Effector CD4-positive, alpha-beta T cell (primary cell): ENCODE measurements at regions not wholly inside any gene's neighbourhood (a gene's known extent, or its start where the extent isn't known, plus 50 kb on each side); places are given as distances from the start of the nearest gene placed in this dataset.

ENCODE experiments used
- DNase-seq: peaks from one replicate; pipeline ENCODE4 v3.0.0-alpha.2; 2020

DNA sequence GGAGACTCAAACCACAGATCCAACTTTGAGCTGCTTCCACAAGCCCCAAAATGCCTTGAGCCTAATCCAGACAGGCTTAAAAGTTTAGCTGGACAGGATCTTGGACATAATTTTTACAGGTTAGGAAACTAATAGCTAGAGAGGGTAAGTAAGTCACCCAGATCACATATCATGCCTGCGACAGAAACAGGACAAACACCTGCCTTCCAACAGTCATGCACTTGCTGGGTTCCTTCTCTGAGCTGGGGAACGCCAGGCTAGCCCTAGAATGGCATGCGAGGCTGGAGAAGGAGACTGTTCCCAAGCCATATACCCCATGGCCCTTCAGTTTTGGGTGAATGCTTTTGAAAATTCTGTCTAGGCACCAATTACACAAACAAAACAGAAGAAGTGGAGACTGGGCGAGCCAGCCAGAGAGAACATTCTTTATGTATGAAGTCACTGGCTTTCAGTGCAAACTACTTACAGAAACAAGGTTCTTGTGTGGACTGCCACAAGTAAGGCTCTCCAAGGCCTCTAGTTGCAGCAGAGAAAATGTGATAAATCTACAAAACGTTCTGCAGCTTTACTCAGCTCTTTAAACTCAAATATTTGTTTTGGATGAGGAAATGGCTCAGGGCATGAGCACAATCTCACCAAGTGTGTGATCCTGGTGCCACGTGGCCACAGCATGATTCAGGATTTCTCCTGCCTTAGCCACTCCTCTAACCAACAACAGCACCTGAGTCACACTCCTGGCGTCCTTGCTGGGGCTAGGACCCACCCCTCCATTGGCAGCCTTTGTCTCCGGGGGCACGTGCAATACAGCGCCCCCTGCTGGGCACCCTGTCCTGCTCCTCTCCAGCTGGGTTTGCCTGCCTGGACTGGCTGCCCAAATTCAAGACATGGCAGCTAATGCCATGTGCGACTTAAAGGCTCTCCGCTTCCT, 73.4 kb upstream of the UBL3 start:
- peak; percentile 23 for DNase-seq

DNA sequence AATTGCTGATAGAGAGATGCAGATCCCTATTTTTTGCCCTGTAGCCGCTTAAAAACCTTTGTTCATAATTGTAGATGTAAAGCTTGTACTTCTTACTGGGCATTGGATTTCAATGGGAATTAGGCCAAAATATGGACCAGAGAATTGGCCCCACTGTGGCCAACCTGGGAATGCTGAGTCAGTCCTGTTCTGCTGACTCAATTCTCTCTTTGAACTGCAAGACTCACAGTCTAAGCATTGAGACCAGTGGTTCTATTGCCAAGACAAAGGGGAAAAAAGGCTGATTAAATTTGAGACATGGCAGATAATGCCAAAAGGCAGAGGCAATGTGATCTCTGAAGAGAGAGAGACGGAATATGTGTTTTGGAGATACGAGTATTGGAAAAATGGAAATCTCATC, 72.5 kb upstream of the UBL3 start:
- no peak for DNase-seq

DNA sequence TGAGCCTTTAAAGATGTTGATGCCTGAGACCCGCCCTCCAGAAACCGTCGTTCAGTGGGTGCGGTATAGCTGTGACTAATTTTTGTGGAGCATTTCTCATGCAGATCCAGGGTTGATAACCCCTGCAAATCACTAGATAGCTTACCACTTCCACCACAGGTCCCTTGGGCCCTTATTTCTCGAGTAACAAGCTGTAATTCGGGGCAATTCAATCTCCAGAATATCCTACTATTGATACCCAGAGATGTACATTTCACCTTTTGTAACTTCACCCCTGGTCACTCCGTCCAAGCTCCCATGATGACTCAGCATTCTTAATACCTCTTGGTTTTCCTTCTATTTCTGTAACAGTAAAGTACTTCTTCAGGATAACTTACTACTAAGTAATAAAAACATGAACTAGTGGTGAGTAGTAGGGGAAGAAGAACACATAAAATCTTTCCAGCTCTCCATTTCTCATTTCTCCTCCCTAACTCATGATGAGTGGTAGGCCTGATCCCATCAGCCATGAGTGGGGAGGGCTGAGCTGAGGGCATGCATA, 71.9 kb upstream of the UBL3 start:
- DNase-seq, result no peak

DNA sequence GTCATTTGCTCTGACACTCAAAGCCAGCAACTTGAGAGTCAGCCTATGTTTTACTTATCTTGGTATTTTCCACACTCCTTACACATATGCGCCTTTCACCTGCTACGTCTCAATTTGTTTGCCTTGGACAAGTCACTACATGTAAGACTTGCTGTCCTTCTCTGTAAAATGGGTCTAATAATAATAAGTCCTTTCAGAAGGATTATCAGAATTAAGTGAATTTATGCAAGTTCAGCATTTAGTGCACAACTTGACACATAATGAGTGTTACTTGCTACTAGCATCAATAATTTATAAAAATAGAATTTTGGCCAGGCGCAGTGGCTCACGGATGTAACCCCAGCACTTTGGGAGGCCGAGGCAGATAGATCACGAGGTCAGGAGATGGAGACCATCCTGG, 71.1 kb upstream of the UBL3 start:
- DNase-seq, result no peak

DNA sequence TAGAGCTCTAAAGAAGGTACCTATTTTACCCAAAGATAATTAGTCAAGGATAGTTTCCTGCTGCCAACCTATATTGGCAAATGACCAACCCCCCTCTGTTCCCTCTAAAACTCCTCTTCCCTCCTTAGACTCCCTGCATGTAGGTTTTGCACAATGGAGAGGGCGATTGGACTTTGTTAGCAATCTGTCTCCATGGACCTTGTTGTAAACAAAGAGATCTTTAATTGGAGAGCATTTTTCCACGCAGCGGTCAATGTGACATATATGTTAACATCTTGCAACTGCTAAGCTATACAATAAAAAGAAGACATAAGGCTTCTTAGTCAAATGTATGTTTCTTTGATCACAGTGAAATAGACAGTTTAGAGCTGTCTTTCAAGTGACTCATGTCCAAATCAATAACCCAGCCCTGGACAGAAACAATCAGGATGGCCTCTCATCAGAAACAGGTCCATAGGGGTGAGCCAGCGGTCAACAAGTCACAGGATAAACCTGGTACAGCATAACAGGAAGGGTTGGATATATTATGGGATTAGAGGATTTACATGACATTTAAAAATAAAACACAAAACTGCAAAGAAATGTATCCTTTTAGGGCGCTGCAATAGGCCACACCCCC, 69.7 kb upstream of the UBL3 start:
- no peak for DNase-seq

DNA sequence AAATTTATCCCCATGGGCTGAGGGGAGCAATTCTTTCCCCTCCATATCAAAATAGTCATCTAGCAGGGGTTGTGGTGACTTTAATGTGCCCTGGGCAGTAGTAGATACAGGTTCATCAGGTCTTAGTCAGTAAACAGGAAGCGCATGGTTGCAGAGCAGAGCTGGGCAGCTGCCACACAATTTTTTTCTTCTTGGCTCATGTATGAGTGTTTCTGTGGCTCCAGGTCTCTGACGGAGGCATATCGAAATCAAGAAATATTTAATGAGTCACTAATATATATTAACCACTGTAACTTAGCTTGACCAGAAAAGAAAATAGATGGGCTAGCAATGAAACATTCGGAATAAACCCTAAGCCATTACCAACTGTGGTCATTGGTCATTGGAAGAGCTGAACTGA, 68.4 kb upstream of the UBL3 start:
- no peak for DNase-seq

DNA sequence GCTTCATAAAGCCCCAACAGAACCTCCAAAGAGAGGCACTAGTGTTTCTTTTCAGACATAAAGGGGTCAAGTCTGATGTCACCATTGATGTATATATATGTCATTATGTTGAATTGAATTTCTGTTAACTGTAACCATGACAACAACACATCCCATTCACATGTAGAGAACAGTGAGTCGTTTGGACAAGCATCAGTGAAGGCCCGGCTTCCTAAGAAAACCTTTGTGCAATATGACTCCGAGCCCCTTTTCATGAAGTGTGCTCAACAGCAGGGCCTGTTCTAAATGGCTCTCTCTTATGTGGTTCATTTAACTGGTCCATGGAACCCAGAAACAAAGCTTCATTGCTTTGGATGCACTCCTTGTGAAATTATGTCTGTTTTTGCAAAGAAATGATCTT, 67.2 kb upstream of the UBL3 start:
- no peak for DNase-seq

DNA sequence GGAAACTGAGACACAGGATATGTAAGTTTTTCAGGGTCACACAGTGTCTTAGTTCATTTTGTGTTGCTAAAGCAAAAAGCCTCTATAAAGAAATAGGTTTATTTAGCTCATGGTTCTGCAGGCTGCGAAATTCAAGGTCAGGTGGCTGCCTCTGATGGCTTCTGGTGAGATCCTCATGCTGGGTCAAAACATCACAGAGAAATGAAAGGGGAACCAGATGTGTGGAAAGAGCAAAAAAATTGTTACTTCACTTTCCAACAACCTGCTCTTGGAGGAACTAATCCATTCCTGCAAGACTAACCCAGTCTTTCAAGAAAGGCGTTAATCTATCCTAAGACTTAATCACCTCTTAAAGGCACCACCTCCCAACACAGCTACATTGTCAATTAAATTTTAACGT, 64.2 kb upstream of the UBL3 start:
- DNase-seq, result no peak

DNA sequence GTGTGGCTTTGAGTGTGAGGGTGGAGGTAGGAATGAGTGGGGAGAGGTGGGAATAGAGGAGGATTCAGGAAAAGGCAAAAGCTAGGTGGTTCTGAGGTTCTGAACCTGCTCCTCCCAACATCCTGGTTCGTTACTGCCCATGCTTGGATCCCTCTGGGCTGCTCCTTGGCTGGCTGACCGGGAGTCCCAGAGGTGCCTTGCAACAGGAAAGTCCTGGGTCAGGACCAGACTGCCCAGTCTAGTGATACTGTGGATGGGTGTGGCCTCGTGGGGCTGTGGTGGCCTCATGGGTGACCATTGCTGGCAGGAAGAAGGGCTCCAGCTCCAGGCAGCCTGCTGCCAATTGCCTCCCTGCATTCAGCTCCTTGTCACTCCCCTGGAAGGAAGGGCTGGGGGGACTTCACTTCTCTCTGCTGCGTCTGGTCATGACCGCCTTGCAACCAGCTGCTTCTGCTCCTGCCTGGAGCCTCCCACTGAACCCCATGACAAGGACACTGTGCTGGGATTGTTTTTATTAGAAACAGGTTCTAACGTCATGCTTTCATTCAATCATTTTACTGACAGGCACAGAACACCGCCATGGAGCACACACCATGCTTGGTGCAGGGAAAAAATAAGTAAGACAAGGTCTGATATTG, 61.5 kb upstream of the UBL3 start:
- no peak for DNase-seq

DNA sequence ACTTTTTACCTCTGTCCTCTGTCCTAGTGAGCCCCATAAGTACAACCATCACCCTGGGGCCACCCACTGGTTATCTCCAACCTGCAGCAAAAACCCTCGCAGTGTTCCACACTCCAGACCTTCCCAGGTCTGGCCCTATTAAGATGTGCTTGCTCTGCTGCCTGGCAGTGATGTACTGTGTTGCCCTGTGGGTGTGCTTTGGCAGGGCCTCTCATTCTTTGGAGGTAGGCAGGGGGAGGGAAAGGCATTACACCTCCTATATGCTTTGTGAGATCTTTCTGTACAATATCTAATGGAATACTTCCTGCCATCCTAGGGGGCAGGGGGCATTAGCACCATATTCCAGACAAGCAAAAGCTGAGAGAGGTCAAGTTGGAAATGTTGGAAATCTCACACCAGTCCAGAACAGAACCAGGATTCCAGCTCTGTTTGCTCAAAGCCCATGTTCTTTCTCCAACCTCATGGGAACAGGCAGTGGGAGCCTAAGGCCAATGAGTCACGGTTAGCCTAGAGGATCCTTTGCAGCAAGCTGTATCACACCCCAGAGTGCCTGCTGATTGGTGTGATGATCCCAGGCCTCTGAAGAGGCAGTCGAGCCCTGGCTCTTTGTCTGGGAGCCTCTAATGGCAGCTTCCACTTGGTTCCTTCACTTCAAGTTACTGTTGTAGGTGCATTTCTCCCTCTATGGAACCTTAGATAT, 59.7 kb upstream of the UBL3 start:
- DNase-seq, result no peak

DNA sequence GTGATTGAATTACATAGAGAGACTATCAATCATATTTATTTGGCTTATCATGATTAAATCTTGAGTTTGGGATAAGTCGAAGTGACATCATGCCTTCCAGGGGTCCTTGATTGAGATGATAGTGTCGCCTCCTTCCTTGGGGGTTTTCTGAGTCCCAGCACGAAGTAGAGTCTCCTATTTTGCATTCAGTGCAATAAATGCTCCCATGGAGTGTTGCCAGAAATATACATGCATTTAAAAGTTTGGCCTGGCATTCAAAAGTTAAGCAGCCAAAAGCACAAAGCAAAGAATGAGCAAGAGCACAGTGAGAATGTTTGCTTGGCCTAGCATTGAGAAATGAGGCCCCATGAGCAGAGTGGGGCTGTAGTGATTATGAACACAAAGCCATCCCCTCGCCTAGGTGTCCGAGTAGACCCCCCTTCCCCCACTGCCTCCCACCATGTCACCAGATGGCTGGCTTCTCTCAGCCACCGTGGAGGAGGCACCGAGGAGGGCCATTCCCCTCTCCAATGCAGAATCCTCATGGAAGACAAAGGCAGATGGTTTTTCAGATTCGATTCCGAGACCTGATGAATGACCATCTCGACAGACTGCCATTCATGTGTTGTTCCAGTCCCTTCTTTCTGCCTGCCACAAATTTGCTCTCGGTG, 58.8 kb upstream of the UBL3 start:
- DNase-seq, result no peak

DNA sequence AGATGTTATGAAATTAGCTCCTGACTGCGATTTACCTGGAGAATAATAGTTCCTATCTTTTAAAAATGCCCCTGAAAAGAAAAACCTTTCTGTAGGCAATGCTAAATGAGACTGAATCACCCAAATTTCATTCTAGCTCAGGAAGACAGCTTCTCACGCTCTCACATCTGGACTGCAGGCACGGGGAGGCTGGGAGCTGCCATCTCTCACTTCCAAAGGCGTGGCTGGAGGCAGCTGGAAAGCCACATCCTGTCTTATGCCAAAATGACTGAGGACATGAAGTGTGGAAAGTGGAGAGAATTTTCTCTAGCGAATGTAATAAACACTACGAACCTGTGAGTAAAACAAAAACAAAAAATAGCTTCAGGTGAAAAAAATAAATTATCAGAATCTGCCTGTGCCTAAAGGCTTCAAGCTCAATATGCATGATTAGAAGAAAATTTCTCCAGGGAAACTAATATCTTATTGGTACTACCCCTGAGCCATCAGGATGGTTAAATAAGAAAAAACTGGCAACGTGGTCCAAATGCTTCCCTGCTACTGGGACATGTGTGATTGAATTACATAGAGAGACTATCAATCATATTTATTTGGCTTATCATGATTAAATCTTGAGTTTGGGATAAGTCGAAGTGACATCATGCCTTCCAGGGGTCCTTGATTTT, 58.1 kb upstream of the UBL3 start:
- DNase-seq, result no peak

DNA sequence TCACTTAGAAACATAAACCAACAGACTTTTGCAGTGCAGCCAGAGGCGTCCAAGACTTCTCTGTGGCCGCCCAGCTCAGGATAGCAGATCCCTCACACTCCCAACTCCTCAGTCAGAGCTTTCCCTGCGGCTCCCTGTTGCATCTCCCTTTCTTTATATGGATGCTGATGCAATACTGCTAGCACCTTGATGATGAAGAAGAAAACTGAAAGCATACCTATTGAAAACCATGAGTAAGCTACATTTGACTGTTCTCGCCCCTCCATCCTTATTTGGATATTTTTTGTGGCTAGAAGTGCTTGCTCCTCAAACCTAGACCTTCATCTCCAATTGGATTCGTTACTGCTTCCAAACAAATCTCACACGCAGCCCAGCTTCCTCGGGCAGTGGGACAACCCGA, 57.3 kb upstream of the UBL3 start:
- DNase-seq, result no peak

DNA sequence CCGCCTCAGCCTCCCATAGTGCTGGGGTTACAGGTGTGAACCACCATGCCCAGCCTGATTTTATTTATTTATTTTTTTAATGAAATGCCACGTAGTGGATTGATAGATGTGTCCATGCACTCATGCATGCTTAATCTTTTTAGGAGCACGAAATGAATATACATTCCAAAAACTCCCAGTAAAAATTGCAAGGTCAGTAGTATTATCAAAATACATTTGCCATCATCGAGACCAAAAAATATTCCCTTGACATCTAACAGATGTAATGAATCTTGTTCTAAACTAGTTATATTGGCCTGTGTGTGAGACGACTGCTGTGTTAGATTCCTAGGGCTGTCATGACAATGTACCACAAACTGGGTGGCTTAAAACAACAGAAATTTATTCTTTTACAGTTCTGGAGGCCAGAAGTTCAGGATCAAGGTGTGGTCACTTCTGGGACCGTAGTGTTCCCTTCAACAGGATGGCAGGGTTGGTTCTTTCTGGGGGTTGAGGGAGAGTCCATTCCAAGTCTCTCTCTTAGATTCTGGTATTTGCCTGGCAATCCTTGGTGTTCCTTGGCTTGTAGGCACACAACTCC, 56.1 kb upstream of the UBL3 start:
- DNase-seq, result no peak

DNA sequence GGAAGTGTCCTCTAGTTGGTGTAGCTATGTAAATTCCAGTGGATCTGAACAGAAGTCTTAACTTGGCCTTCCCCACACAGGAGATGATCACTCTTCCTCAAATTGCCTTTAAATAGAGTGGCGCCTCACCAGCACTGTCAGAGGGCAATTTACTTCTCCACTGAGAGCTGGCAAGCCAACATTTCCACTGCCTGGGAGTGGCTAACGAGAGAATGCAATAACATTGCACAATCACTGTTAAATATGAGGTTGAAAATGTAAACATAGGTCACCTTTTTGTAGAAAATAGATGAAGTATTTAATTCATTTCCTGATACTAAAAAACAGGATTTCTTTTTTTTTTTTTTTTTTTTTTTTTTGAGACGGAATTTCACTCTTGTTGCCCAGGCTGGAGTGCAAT, 55.4 kb upstream of the UBL3 start:
- no peak for DNase-seq

DNA sequence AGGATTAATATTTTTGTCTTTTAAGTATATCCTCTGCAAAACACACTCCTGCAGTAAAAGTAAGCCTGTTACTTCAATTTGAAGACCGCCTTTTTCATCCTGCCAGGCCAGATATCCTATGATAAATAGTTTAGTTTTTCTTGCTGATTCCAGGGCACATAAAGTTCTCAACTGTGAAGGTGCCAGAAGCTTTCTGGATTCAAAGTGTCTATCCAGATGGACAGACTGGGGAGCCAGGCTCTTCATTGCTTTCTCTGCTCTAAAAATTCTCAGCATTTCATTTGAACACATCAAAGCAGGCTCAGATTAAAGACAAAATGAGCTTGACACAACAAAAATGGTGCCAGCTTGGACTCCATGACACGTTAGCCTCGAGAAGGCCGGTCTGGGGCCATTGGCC, 53.6 kb upstream of the UBL3 start:
- DNase-seq, result no peak

DNA sequence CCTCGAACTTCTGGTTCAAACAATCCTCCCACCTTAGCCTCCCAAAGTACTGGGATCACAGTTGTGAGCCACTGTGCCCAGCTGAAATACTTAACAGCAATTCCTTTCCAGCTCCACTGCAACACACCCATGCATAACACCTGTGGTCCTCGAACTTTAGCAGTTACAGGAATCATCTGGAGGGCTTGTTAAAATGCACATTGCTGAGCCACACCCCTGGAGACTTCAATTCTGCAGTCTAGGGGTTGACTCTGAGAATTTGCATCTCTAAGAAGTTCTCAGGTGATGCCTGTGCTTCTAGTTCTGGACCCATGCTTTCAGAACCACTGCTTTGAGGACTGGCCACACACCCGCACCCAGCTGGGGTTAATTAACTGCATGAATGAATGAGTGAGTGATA, 53.1 kb upstream of the UBL3 start:
- no peak for DNase-seq

DNA sequence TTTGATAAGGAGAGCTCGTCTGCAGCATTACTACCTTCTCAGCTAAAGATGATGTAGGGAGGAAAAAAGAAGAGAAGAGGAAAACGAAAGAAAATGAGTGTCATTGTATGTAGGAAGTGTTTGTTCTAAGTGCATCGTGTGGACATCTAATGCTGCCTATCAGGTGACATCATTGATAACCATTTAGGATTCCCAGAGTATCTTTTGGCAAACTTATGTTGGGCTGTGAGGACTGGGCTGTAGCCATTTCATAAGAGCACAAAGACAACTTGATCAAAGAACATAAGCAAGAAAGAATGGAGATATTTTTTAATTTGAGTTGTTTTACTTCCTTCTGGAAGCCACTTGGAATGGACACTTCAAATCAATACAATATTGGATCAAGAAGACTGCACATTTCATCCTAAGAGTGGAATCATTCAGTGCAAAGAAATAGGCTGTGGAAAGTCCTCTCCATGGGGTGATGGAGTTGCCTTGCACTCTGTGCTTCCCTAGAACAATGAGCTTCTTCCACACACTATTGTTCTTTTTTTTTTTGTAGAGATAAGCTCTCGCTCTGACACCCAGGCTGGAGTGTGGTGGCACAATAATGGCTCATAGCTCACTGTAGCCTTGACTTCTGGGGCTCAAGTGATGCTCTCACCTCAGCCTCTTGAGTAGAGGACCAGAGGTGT, 52.4 kb upstream of the UBL3 start:
- no peak for DNase-seq

DNA sequence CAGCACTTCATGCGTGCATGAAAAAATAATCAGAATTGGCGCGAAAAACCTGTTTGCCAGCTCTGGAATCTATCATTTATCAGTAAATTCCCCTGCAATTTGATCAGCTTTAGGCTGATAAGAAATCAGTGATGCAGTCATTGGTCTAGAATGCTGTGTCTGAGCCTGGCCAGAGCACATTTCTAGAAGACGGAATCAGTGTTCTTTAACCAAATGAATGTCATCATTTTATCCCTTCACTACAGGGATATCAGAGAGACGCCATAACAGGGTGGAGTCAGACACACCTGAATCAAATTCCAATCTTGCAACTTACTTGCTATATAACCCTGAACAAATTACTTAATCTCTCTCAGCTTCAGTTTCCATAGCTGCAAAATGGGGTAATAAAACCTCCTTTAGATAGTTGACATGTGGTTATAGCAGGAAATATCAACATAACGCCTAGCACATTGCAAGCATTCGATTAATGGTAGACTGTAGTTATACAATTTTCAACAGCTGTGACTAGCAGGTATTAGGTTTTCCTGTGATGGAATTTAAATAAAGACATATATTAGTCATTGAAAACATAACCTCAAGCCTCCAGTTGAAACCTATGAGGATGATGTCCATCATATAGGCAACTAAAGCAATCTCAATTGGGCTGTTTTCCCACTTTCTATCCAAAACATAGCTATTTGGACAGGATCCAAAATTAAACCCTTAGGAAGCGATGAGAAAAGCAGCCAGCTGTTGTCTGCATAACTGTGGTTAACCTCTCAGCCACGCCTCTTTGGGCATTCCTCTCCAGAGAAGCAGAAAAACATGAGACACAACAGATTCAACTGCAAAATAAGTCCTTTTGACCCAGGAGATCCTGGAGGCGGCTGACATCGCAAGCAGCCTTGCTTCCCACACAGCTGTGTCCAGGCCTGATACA, 51.6 kb upstream of the UBL3 start:
- no peak for DNase-seq
